DND-41 (cell line): ENCODE measurements at regions not wholly inside any gene's neighbourhood (a gene's known extent, or its start where the extent isn't known, plus 50 kb on each side); places are given as distances from the start of the nearest gene placed in this dataset.

ENCODE experiments used
- ATAC-seq: fragments of 200-7000 bp; cut with Tn5 transposase; 3 replicates; pipeline ENCODE4 v1.9.1; 2021; ENCODE audit warnings: low read depth; ENCODE audit not compliant: insufficient read depth
- DNase-seq: peaks from one replicate; pipeline ENCODE4 v3.0.0-alpha.2; 2020
- H2AFZ ChIP-seq: 2 replicates; pipeline ENCODE4 v1.6.0; 2012; ENCODE audit warnings: low read depth, low read length
- H3K27ac ChIP-seq: 2 replicates; pipeline ENCODE4 v1.5.1; 2012; ENCODE audit warnings: low read length, inconsistent platforms
- H3K27me3 ChIP-seq: fragments of 200-600 bp; sonication (generic); 2 replicates; pipeline ENCODE4 v1.6.0; 2012; ENCODE audit warnings: low read length, mild to moderate bottlenecking, inconsistent platforms; ENCODE audit not compliant: insufficient read depth, poor library complexity
- H3K36me3 ChIP-seq: 2 replicates; pipeline ENCODE4 v1.5.1; 2012; ENCODE audit warnings: low read length, inconsistent platforms; ENCODE audit not compliant: insufficient read depth
- H3K4me1 ChIP-seq: 2 replicates; pipeline ENCODE4 v1.5.1; 2012; ENCODE audit warnings: mild to moderate bottlenecking, low read length; ENCODE audit not compliant: insufficient read depth
- H3K4me2 ChIP-seq: 2 replicates; pipeline ENCODE4 v1.6.0; 2012; ENCODE audit warnings: mild to moderate bottlenecking, moderate library complexity, low read length, inconsistent platforms; ENCODE audit not compliant: insufficient read depth
- H3K4me3 ChIP-seq, 2 experiments: fragments of 200-600 bp in 1 of 2; shearing (Covaris generic) in 1 of 2; 2 replicates each; pipeline ENCODE4 v1.5.1; 2012 to 2016; ENCODE audit warnings: inconsistent platforms in 2 of 2, low read length in 2 of 2, mild to moderate bottlenecking in 2 of 2, low read depth in 1 of 2, moderate library complexity in 1 of 2
- H3K79me2 ChIP-seq: 2 replicates; pipeline ENCODE4 v1.6.0; 2012; ENCODE audit warnings: low read length, inconsistent platforms; ENCODE audit not compliant: insufficient read depth
- H3K9ac ChIP-seq: 2 replicates; pipeline ENCODE4 v1.6.0; 2012; ENCODE audit warnings: low read depth, mild to moderate bottlenecking, inconsistent platforms, low read length, moderate library complexity
- H3K9me3 ChIP-seq: 2 replicates; pipeline ENCODE4 v1.5.1; 2012; ENCODE audit warnings: low read length, moderate library complexity, mild to moderate bottlenecking, inconsistent platforms; ENCODE audit not compliant: insufficient read depth, severe bottlenecking
- H4K20me1 ChIP-seq: 2 replicates; pipeline ENCODE4 v1.6.0; 2012; ENCODE audit warnings: low read length; ENCODE audit not compliant: insufficient read depth
- CTCF ChIP-seq: IDR thresholded peaks from 2 replicates; pipeline ENCODE4 v1.5.1; 2012; ENCODE audit warnings: borderline replicate concordance, low read length, moderate library complexity, mild to moderate bottlenecking; ENCODE audit not compliant: poor library complexity, severe bottlenecking; ENCODE audit errors: extremely low read depth
- EZH2 ChIP-seq: IDR thresholded peaks from 3 replicates; pipeline ENCODE4 v1.6.1; 2012; ENCODE audit warnings: borderline replicate concordance, low read depth, mild to moderate bottlenecking, moderate library complexity, low read length, inconsistent platforms; ENCODE audit not compliant: severe bottlenecking

DNA sequence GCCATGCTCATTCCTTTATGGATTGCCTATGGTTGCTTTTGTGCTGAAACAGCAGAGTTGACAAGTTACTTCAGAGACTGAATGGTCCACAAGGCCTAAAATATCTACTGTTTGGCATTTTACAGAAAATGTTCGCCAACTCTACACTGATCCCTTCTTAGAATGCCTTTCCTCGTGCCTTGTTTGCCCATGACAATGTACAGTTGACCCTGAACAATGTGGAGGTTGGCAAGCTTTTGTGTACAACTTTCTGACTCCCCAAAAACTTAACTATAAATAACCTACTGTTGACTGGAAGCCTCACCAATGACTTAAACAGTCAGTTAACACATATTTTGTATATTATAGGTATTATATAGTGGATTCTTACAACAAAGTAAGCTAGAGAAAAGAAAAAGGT lies 361.4 kb downstream of the EPHA4 start:
- Histone ChIP-seq H3K36me3 (no peaks in the 10 kb centered on the region), H3K27ac (no peak overlapping the region), H3K9ac (no peak overlapping the region), H3K4me1 (no peaks in the 10 kb centered on the region), H2AFZ (no peak overlapping the region), H3K9me3 (no peaks in the 10 kb centered on the region), H3K27me3 (no peaks in the 10 kb centered on the region), H3K4me3 (no peak overlapping the region), H4K20me1 (no peaks in the 10 kb centered on the region), H3K4me2 (no peak overlapping the region), H3K79me2 (no peaks in the 10 kb centered on the region)
- DNase-seq (no peak), ATAC-seq (no peak)
- TF ChIP-seq EZH2 (no peak), CTCF (no peak)

- Histone ChIP-seq H3K27me3 (no peaks in the 10 kb centered on the region), H3K27ac (no peak overlapping the region), H3K4me3 (no peak overlapping the region), H3K36me3 (no peaks in the 10 kb centered on the region), H3K4me1 (no peaks in the 10 kb centered on the region), H2AFZ (no peak overlapping the region), H4K20me1 (no peaks in the 10 kb centered on the region), H3K4me2 (no peak overlapping the region), H3K9me3 (no peaks in the 10 kb centered on the region), H3K9ac (no peak overlapping the region), H3K79me2 (no peaks in the 10 kb centered on the region)
- no peak for TF ChIP-seq EZH2
- TF ChIP-seq CTCF, result no peak
- DNase-seq (no peak), ATAC-seq (no peak)
These were observed 360.5 kb downstream of the EPHA4 start for GRCh38 chr2:221211653-221212052.

DNA sequence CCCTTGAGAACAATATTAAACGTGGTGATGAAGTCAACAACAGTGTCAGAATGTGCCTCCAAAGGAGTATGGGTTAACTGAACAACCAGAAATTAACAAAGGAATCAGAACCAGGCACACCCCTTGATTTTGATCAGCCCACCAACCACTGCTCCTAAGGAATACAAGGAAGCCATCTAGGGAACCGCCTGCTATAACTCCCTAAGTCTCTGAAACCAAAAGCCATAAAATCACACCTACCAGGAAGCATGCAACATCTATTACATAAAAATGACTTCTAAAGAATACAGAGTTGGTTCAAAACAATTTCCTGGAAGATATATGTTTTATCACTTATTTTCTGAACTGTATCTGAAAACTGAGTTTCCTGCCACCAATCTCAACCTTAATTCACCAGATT lies 360.0 kb downstream of the EPHA4 start:
- Histone ChIP-seq H3K4me1 (no peaks in the 10 kb centered on the region), H3K9me3 (no peaks in the 10 kb centered on the region), H3K27ac (no peak overlapping the region), H3K36me3 (no peaks in the 10 kb centered on the region), H3K79me2 (no peaks in the 10 kb centered on the region), H2AFZ (no peak overlapping the region), H4K20me1 (no peaks in the 10 kb centered on the region), H3K4me3 (no peak overlapping the region), H3K4me2 (no peak overlapping the region), H3K9ac (no peak overlapping the region), H3K27me3 (no peaks in the 10 kb centered on the region)
- TF ChIP-seq EZH2 (no peak), CTCF (no peak)
- ATAC-seq, result no peak
- no peak for DNase-seq

GRCh38 chr2:221215487-221215886 lies 356.6 kb downstream of the EPHA4 start:
- no peaks in the 10 kb centered on the region for H3K27me3 ChIP-seq
- H3K4me1 ChIP-seq, result no peaks in the 10 kb centered on the region
- H3K4me3 ChIP-seq, result no peak overlapping the region
- ATAC-seq (no peak), DNase-seq (no peak)
- H3K79me2 ChIP-seq, result no peaks in the 10 kb centered on the region
- H2AFZ ChIP-seq, result no peak overlapping the region
- H3K9me3 ChIP-seq, result no peaks in the 10 kb centered on the region
- TF ChIP-seq EZH2, result no peak
- TF ChIP-seq CTCF, result no peak
- no peak overlapping the region for H3K9ac ChIP-seq
- no peaks in the 10 kb centered on the region for H3K36me3 ChIP-seq
- H4K20me1 ChIP-seq, result no peaks in the 10 kb centered on the region
- H3K27ac ChIP-seq, result no peak overlapping the region
- H3K4me2 ChIP-seq, result no peak overlapping the region
